ENCODE measurements at regions not wholly inside any gene's neighbourhood (a gene's known extent, or its start where the extent isn't known, plus 50 kb on each side); places are given as distances from the start of the nearest gene placed in this dataset.

- no peak for DNase-seq (ENCODE audit: low spot score)
Measured at GRCh38 chr1:193674292-193674944, 488.0 kb upstream of the B3GALT2 start.

- no peak for DNase-seq (ENCODE audit: low spot score)
Measured at GRCh38 chr1:193666485-193667083, 480.2 kb upstream of the B3GALT2 start.

- no peak for DNase-seq (ENCODE audit: low spot score)
Measured at GRCh38 chr1:193663965-193664364, 477.6 kb upstream of the B3GALT2 start.

GRCh38 chr1:193662030-193662429 lies 475.6 kb upstream of the B3GALT2 start:
- DNase-seq (ENCODE audit: low spot score) = no peak

GRCh38 chr1:193661385-193661784 lies 475.0 kb upstream of the B3GALT2 start:
- DNase-seq (ENCODE audit: low spot score) = no peak

- no peak for DNase-seq (ENCODE audit: low spot score)
Measured at GRCh38 chr1:193660428-193660827, 474.0 kb upstream of the B3GALT2 start.

- no peak for DNase-seq (ENCODE audit: low spot score)
Measured at GRCh38 chr1:193658691-193659090, 472.3 kb upstream of the B3GALT2 start.

- DNase-seq (ENCODE audit: low spot score) = no peak
Measured at GRCh38 chr1:193658081-193658480, 471.7 kb upstream of the B3GALT2 start.

- DNase-seq (ENCODE audit: low spot score) = no peak
Measured at GRCh38 chr1:193657552-193657951, 471.1 kb upstream of the B3GALT2 start.

- no peak for DNase-seq (ENCODE audit: low spot score)
Measured at GRCh38 chr1:193656841-193657240, 470.4 kb upstream of the B3GALT2 start.

- DNase-seq (ENCODE audit: low spot score) = peak; percentile 26
Measured at GRCh38 chr1:193654951-193655735, 468.7 kb upstream of the B3GALT2 start.

- DNase-seq (ENCODE audit: low spot score) = no peak
Measured at GRCh38 chr1:193649587-193649986, 463.2 kb upstream of the B3GALT2 start.

GRCh38 chr1:193634876-193635275 lies 448.5 kb upstream of the B3GALT2 start:
- DNase-seq (ENCODE audit: low spot score) = no peak

- no peak for DNase-seq (ENCODE audit: low spot score)
Measured at GRCh38 chr1:193634470-193634869, 448.1 kb upstream of the B3GALT2 start.

GRCh38 chr1:193633991-193634390 lies 447.6 kb upstream of the B3GALT2 start:
- no peak for DNase-seq (ENCODE audit: low spot score)

- no peak for DNase-seq (ENCODE audit: low spot score)
Measured at GRCh38 chr1:193633093-193633492, 446.7 kb upstream of the B3GALT2 start.

- no peak for DNase-seq (ENCODE audit: low spot score)
Measured at GRCh38 chr1:193631306-193631705, 444.9 kb upstream of the B3GALT2 start.

- no peak for DNase-seq (ENCODE audit: low spot score)
Measured at GRCh38 chr1:193629875-193630274, 443.5 kb upstream of the B3GALT2 start.

- no peak for DNase-seq (ENCODE audit: low spot score)
Measured at GRCh38 chr1:193626695-193627094, 440.3 kb upstream of the B3GALT2 start.

GRCh38 chr1:193625255-193625654 lies 438.8 kb upstream of the B3GALT2 start:
- DNase-seq (ENCODE audit: low spot score) = no peak

GRCh38 chr1:193619911-193620310 lies 433.5 kb upstream of the B3GALT2 start:
- DNase-seq (ENCODE audit: low spot score) = no peak

- peak; percentile 88 for DNase-seq (ENCODE audit: low spot score)
Measured at GRCh38 chr1:193614817-193615216, 428.4 kb upstream of the B3GALT2 start.

GRCh38 chr1:193614275-193614674 lies 427.9 kb upstream of the B3GALT2 start:
- DNase-seq (ENCODE audit: low spot score) = no peak

Data from RKO (cell line).